PFSK-1 (cell line): ENCODE measurements at regions not wholly inside any gene's neighbourhood (a gene's known extent, or its start where the extent isn't known, plus 50 kb on each side); places are given as distances from the start of the nearest gene placed in this dataset.

Source experiments
- POLR2AphosphoS5 ChIP-seq: IDR thresholded peaks from 2 replicates; pipeline ENCODE4 v1.6.1; 2012; ENCODE audit warnings: low read depth, mild to moderate bottlenecking, control low read depth, low read length, moderate library complexity
- REST ChIP-seq, 2 experiments: IDR thresholded peaks; 2 replicates each; pipeline versions ENCODE4 v1.6.1 to v1.8.0; 2011 to 2012; ENCODE audit warnings: low read depth in 2 of 2, low read length in 2 of 2, control low read depth in 1 of 2, inconsistent platforms in 1 of 2, mild to moderate bottlenecking in 1 of 2, moderate library complexity in 1 of 2; ENCODE audit not compliant: insufficient read depth in 1 of 2
- SIN3A ChIP-seq: IDR thresholded peaks from 2 replicates; pipeline ENCODE4 v1.6.1; 2012; ENCODE audit warnings: mild to moderate bottlenecking, low read length, moderate library complexity, borderline replicate concordance; ENCODE audit not compliant: insufficient read depth

GRCh38 chr2:57100436-57100835 lies 916.6 kb downstream of the CCDC85A start:
- no peak for TF ChIP-seq POLR2AphosphoS5
- TF ChIP-seq REST (IDR thresholded peaks at IDR 0.05; ENCODE audit: insufficient read depth in 1 of 2, low read depth in 2 of 2, low read length in 2 of 2) = no peak
- no peak for TF ChIP-seq SIN3A
